A549 (cell line): ENCODE measurements at regions not wholly inside any gene's neighbourhood (a gene's known extent, or its start where the extent isn't known, plus 50 kb on each side); places are given as distances from the start of the nearest gene placed in this dataset.

Experiments used
- ATAC-seq, 2 experiments: fragments of 200-7000 bp in 1 of 2; fragments of >200 bp in 1 of 2; cut with Nextera tagmentation in 1 of 2; cut with Tn5 transposase in 1 of 2; 3 replicates each; pipeline versions ENCODE4 v1.8.0 to v1.9.1; 2018 to 2020; ENCODE audit warnings: mild to moderate bottlenecking in 1 of 2, moderate library complexity in 1 of 2
- CTCF ChIA-PET: fragments of 300-600 bp; sonication (Branson Sonifier 250); formaldehyde crosslinking; extraction: SDS; loops from one replicate; lab custom pipeline; 2021; ENCODE audit warnings: antibody characterized with exemption, inconsistent platforms; lab: Yijun Ruan, JAX
- POLR2A ChIA-PET: fragments of 350-600 bp; formaldehyde crosslinking; extraction: SDS; loops from one replicate; lab custom pipeline; 2021; ENCODE audit warnings: antibody characterized with exemption, inconsistent platforms; lab: Yijun Ruan, JAX
- DNase-seq, 2 experiments: peaks; one replicate each; pipeline versions ENCODE4 v3.0.0 to v3.0.0-alpha.2; 2011 to 2016; ENCODE audit warnings: low read depth in 1 of 2, low spot score in 1 of 2
- FAIRE-seq: peaks from 2 replicates; lab custom pipeline; 2011; peaks lifted over from hg19 to GRCh38; lab: Jason Lieb, UNC
- H3K27ac ChIP-seq, 2 experiments: fragments of >200 bp; sonication (Bioruptor Twin); formaldehyde crosslinking; 3 replicates each; pipeline ENCODE4 v1.5.1; 2016 to 2017
- H3K4me1 ChIP-seq: fragments of >200 bp; sonication (Bioruptor Twin); formaldehyde crosslinking; 3 replicates; pipeline ENCODE4 v1.6.1; 2016
- H3K4me2 ChIP-seq: fragments of >200 bp; sonication (Bioruptor Twin); formaldehyde crosslinking; 3 replicates; pipeline ENCODE4 v1.6.1; 2016
- H3K4me3 ChIP-seq: fragments of >200 bp; sonication (Bioruptor Twin); formaldehyde crosslinking; 3 replicates; pipeline ENCODE4 v1.5.1; 2016
- H3K9me3 ChIP-seq: fragments of >200 bp; sonication (Bioruptor Twin); formaldehyde crosslinking; 3 replicates; pipeline ENCODE4 v1.6.1; 2016
- BHLHE40 ChIP-seq: IDR thresholded peaks from 2 replicates; pipeline ENCODE4 v1.6.1; 2012; ENCODE audit warnings: low read depth, low read length, inconsistent platforms
- CBX2 ChIP-seq: fragments of 200-600 bp; sonication (generic); IDR thresholded peaks from 2 replicates; pipeline ENCODE4 v1.6.1; 2016; ENCODE audit warnings: low read depth, mild to moderate bottlenecking, borderline replicate concordance
- EHF ChIP-seq: fragments of 250-450 bp; sonication (Bioruptor Pico); IDR thresholded peaks from 2 replicates; pipeline ENCODE4 v1.5.0; 2020; ENCODE audit warnings: mild to moderate bottlenecking
- EHMT2 ChIP-seq: fragments of 200-600 bp; sonication (generic); IDR thresholded peaks from 2 replicates; pipeline ENCODE4 v1.6.1; 2016; ENCODE audit warnings: antibody characterized with exemption, low read depth, mild to moderate bottlenecking, moderate library complexity
- EP300 ChIP-seq, 2 experiments: fragments of >200 bp; sonication (Bioruptor Twin); formaldehyde crosslinking; IDR thresholded peaks; 2 replicates in 1 of 2; 3 replicates in 1 of 2; pipeline ENCODE4 v1.6.1; 2016 to 2017
- FOSB ChIP-seq: fragments of 250-450 bp; sonication (Bioruptor Pico); IDR thresholded peaks from 2 replicates; pipeline ENCODE4 v1.5.0; 2020; ENCODE audit warnings: mild to moderate bottlenecking, moderate library complexity
- FOSL2 ChIP-seq, 2 experiments: fragments of 450-650 bp in 1 of 2; fragments of >200 bp in 1 of 2; sonication (Bioruptor Twin) in 1 of 2; formaldehyde crosslinking; IDR thresholded peaks; 2 replicates each; pipeline versions ENCODE4 v1.5.0 to v1.6.1; 2016 to 2020; ENCODE audit warnings: mild to moderate bottlenecking in 1 of 2, moderate library complexity in 1 of 2
- HOXB13 ChIP-seq: fragments of 250-450 bp; sonication (Bioruptor Pico); IDR thresholded peaks from 2 replicates; pipeline ENCODE4 v1.5.0; 2020; ENCODE audit warnings: low read depth, mild to moderate bottlenecking, moderate library complexity
- HOXB5 ChIP-seq: fragments of 250-450 bp; sonication (Bioruptor Pico); IDR thresholded peaks from 2 replicates; pipeline ENCODE4 v1.5.0; 2020; ENCODE audit warnings: mild to moderate bottlenecking, moderate library complexity
- JUN ChIP-seq, 2 experiments: fragments of >200 bp; sonication (Bioruptor Twin); formaldehyde crosslinking; IDR thresholded peaks; 2 replicates in 1 of 2; 3 replicates in 1 of 2; pipeline ENCODE4 v1.6.1; 2016 to 2017
- KDM5A ChIP-seq: fragments of 200-600 bp; sonication (generic); IDR thresholded peaks from 2 replicates; pipeline ENCODE4 v1.6.1; 2016; ENCODE audit warnings: antibody characterized with exemption, mild to moderate bottlenecking
- NPAS2 ChIP-seq: fragments of 250-450 bp; sonication (Bioruptor Pico); IDR thresholded peaks from 2 replicates; pipeline ENCODE4 v1.8.0; 2022; ENCODE audit warnings: mild to moderate bottlenecking, moderate library complexity, borderline replicate concordance
- POLR2AphosphoS2 ChIP-seq: conservative IDR thresholded peaks from 2 replicates; pipeline ENCODE4 v1.6.1; 2012; ENCODE audit warnings: low read length, improper control_type of control experiment, inconsistent platforms
- RARB ChIP-seq: fragments of 250-450 bp; sonication (Bioruptor Pico); IDR thresholded peaks from 2 replicates; pipeline ENCODE4 v1.8.0; 2021; ENCODE audit warnings: mild to moderate bottlenecking, moderate library complexity
- RFX5 ChIP-seq: fragments of 450-650 bp; IDR thresholded peaks from 2 replicates; pipeline ENCODE4 v1.7.1; 2014; ENCODE audit warnings: antibody characterized with exemption, mild to moderate bottlenecking, moderate library complexity
- TP53 ChIP-seq: fragments of 250-450 bp; sonication (Bioruptor Pico); IDR thresholded peaks from 2 replicates; pipeline ENCODE4 v1.5.0; 2021; ENCODE audit warnings: mild to moderate bottlenecking, moderate library complexity
- ZC3H11A ChIP-seq: fragments of 450-650 bp; IDR thresholded peaks from 2 replicates; pipeline ENCODE4 v1.6.1; 2014; ENCODE audit warnings: antibody characterized with exemption, mild to moderate bottlenecking
- ZFP36 ChIP-seq: fragments of 450-650 bp; IDR thresholded peaks from 2 replicates; pipeline ENCODE4 v1.6.1; 2014; ENCODE audit warnings: borderline replicate concordance; ENCODE audit not compliant: partially characterized antibody
- ZNF302 ChIP-seq: fragments of 250-450 bp; sonication (Bioruptor Pico); IDR thresholded peaks from 2 replicates; pipeline ENCODE4 v1.9.0; 2021; ENCODE audit warnings: inconsistent platforms, mild to moderate bottlenecking, moderate library complexity
- WGBS: methylation state at CpG from one replicate; pipeline ENCODE4 v1.1.6; 2017; ENCODE audit errors: missing lambda C conversion rate; 5-methylcytosine and 5-hydroxymethylcytosine counted together
- TF ChIP-seq, protein P1 (sequence below): IDR thresholded peaks from 2 replicates; pipeline ENCODE4 v1.6.1; 2012
- TF ChIP-seq, protein P2 (sequence below): IDR thresholded peaks from 2 replicates; pipeline ENCODE4 v1.6.1; 2012; ENCODE audit warnings: low read depth, borderline replicate concordance
- TF ChIP-seq, protein P3 (sequence below): fragments of 450-650 bp; IDR thresholded peaks from 2 replicates; pipeline ENCODE4 v1.6.1; 2014; ENCODE audit warnings: antibody characterized with exemption
- TF ChIP-seq, protein P4 (sequence below): fragments of 250-450 bp; sonication (Bioruptor Pico); IDR thresholded peaks from 2 replicates; pipeline ENCODE4 v1.5.0; 2020; ENCODE audit warnings: low read depth, mild to moderate bottlenecking, moderate library complexity
- TF ChIP-seq, protein P5 (sequence below): fragments of 200-600 bp; sonication (generic); IDR thresholded peaks from 2 replicates; pipeline ENCODE4 v1.6.1; 2016; ENCODE audit warnings: antibody characterized with exemption, mild to moderate bottlenecking, moderate library complexity

DNA sequence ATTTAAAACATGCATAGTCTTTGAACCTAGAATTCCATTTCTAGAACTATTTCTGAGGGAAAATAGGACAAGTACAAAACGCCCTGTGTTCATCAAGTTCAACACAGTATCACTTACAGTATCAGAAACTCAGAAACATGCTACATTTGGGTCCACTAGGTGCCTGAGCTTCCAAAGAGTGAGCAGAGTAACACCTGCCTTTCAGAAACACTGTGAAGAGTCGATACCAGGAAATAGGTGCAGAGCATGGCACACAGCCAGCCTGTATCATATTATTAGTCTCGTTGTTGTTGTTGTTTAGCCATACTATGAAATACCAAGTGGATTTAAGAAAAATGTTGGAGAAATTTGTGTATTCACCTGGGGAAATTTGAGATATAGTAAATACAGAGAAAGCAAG, 392.1 kb upstream of the MGMT start:
- TF ChIP-seq NPAS2 (no peak), TP53 (CRISPR knock-in tag) (no peak), BHLHE40 (no peak), CBX2 (no peak)
- TF ChIP-seq, protein P1, sequence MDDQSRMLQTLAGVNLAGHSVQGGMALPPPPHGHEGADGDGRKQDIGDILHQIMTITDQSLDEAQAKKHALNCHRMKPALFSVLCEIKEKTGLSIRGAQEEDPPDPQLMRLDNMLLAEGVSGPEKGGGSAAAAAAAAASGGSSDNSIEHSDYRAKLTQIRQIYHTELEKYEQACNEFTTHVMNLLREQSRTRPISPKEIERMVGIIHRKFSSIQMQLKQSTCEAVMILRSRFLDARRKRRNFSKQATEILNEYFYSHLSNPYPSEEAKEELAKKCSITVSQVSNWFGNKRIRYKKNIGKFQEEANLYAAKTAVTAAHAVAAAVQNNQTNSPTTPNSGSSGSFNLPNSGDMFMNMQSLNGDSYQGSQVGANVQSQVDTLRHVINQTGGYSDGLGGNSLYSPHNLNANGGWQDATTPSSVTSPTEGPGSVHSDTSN = no peak
- TF ChIP-seq, all 56 proteins: peak for 0
- CTCF ChIA-PET = interaction anchor here (0.6 kb wide), 1 partner anchor 1075 kb away, joined by 3 read pairs; no protein-coding TSS in a partner anchor

DNA sequence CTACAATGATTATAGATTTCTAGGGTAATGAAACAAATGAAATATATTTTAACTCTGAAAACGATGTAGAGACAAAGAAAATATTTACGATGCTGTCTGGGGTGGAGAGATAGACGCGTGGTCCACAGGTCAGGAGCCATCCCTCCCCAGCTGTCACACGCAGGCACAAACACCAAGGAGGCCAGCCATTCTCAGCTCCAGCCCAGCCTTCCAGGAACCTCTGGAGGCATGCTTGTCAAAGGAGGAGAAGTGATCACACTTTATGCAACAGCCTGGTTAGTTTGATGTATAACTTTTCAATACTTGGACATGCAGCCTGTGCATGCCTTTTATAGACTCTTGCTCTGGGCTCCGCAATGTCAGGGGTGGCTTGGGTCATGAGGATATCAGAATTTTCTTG, 391.5 kb upstream of the MGMT start:
- Histone ChIP-seq H3K4me2 (no peak overlapping the region), H3K9me3 (no peaks in the 10 kb centered on the region; the same call in 2 of the 3 replicates), H3K4me1 (no peaks in the 10 kb centered on the region), H3K27ac (no peak overlapping the region), H3K4me3 (no peak overlapping the region)
- ATAC-seq = no peak
- FAIRE-seq = no peak
- WGBS = 24% methylated on average over 6 of the region's 6 CpGs
- ChIA-PET POLR2A (no interaction called here), CTCF (interaction anchor here (0.6 kb wide), 1 partner anchor 1075 kb away, joined by 3 read pairs; no protein-coding TSS in a partner anchor)
- TF ChIP-seq ZC3H11A (no peak), EHMT2 (no peak), CBX2 (no peak), RFX5 (no peak), KDM5A (no peak), JUN (IDR thresholded peaks at IDR 0.05) (no peak), RARB (CRISPR knock-in tag) (no peak)
- TF ChIP-seq, protein P2, sequence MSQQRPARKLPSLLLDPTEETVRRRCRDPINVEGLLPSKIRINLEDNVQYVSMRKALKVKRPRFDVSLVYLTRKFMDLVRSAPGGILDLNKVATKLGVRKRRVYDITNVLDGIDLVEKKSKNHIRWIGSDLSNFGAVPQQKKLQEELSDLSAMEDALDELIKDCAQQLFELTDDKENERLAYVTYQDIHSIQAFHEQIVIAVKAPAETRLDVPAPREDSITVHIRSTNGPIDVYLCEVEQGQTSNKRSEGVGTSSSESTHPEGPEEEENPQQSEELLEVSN = no peak
- TF ChIP-seq, protein P1 = no peak
- TF ChIP-seq, protein P3, sequence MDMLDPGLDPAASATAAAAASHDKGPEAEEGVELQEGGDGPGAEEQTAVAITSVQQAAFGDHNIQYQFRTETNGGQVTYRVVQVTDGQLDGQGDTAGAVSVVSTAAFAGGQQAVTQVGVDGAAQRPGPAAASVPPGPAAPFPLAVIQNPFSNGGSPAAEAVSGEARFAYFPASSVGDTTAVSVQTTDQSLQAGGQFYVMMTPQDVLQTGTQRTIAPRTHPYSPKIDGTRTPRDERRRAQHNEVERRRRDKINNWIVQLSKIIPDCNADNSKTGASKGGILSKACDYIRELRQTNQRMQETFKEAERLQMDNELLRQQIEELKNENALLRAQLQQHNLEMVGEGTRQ = no peak
- DNase-seq = no peak

More for the DNA sequence above, 392.1 kb upstream of the MGMT start:
- FAIRE-seq (no peak), ATAC-seq (no peak), DNase-seq (no peak)
- H3K27ac ChIP-seq = no peak overlapping the region
- H3K4me2 ChIP-seq = no peak overlapping the region
- no peaks in the 10 kb centered on the region; the same call in 2 of the 3 replicates for H3K9me3 ChIP-seq
- POLR2A ChIA-PET = no interaction called here
- H3K4me3 ChIP-seq = no peak overlapping the region
- H3K4me1 ChIP-seq = no peaks in the 10 kb centered on the region
- WGBS = 0% methylated on average over 3 of the region's 3 CpGs

DNA sequence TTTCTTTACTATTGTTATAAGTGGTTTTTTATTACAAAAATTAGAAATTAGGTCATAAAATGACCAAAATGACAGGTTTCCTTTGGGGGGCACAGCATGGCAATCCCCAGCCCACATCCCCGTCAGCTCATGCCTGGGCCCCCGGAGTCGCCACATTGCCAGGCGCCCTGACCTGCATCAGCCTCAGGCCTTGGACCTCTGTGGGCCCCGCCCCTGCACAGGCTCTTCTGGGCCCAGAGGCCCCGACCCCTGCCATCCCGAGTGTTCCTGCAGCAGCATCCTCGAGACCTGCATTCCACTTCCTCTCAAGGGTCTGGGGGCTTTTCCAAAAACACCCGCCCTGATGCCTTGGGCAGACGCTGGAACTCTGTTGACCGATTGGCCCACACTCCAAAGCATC, 391.1 kb upstream of the MGMT start:
- FAIRE-seq (no peak), ATAC-seq (no peak), DNase-seq (no peak)
- TF ChIP-seq HOXB13 (CRISPR knock-in tag) (no peak), FOSB (CRISPR knock-in tag) (no peak), CBX2 (no peak), FOSL2 (IDR thresholded peaks at IDR 0.05) (no peak), FOSL2 (CRISPR knock-in tag; IDR thresholded peaks at IDR 0.05) (no peak), EHF (CRISPR knock-in tag) (no peak), EP300 (IDR thresholded peaks at IDR 0.05) (no peak), ZNF302 (CRISPR knock-in tag) (no peak), RFX5 (no peak), HOXB5 (CRISPR knock-in tag) (no peak), ZFP36 (no peak), BHLHE40 (no peak), POLR2AphosphoS2 (no peak)
- TF ChIP-seq, protein P4, sequence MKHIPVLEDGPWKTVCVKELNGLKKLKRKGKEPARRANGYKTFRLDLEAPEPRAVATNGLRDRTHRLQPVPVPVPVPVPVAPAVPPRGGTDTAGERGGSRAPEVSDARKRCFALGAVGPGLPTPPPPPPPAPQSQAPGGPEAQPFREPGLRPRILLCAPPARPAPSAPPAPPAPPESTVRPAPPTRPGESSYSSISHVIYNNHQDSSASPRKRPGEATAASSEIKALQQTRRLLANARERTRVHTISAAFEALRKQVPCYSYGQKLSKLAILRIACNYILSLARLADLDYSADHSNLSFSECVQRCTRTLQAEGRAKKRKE = no peak
- TF ChIP-seq, protein P5, sequence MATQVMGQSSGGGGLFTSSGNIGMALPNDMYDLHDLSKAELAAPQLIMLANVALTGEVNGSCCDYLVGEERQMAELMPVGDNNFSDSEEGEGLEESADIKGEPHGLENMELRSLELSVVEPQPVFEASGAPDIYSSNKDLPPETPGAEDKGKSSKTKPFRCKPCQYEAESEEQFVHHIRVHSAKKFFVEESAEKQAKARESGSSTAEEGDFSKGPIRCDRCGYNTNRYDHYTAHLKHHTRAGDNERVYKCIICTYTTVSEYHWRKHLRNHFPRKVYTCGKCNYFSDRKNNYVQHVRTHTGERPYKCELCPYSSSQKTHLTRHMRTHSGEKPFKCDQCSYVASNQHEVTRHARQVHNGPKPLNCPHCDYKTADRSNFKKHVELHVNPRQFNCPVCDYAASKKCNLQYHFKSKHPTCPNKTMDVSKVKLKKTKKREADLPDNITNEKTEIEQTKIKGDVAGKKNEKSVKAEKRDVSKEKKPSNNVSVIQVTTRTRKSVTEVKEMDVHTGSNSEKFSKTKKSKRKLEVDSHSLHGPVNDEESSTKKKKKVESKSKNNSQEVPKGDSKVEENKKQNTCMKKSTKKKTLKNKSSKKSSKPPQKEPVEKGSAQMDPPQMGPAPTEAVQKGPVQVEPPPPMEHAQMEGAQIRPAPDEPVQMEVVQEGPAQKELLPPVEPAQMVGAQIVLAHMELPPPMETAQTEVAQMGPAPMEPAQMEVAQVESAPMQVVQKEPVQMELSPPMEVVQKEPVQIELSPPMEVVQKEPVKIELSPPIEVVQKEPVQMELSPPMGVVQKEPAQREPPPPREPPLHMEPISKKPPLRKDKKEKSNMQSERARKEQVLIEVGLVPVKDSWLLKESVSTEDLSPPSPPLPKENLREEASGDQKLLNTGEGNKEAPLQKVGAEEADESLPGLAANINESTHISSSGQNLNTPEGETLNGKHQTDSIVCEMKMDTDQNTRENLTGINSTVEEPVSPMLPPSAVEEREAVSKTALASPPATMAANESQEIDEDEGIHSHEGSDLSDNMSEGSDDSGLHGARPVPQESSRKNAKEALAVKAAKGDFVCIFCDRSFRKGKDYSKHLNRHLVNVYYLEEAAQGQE = no peak
- ChIA-PET POLR2A (no interaction called here), CTCF (no interaction called here)
- no peaks in the 10 kb centered on the region for H3K4me1 ChIP-seq
- H3K4me3 ChIP-seq = no peak overlapping the region
- WGBS = 29% methylated on average over 6 of the region's 11 CpGs
- H3K9me3 ChIP-seq = no peaks in the 10 kb centered on the region; the same call in 2 of the 3 replicates
- H3K4me2 ChIP-seq = no peak overlapping the region
- no peak overlapping the region for H3K27ac ChIP-seq
